ENCODE measurements at regions not wholly inside any gene's neighbourhood (a gene's known extent, or its start where the extent isn't known, plus 50 kb on each side); places are given as distances from the start of the nearest gene placed in this dataset.

GRCh38 chr4:108466936-108467902 is 153.2 kb upstream of the RPL34 start:
- Histone ChIP-seq H2BK15ac (replicated peaks; ENCODE audit: low read depth) (no peak overlapping the region), H3K27me3 (ENCODE audit: insufficient read depth, low read length, poor library complexity) (no peaks in the 10 kb centered on the region), H2BK5ac (ENCODE audit: low read length) (no peak overlapping the region), H4K8ac (ENCODE audit: low read depth, low read length) (no peak overlapping the region), H2AK5ac (ENCODE audit: low read length) (no peak overlapping the region), H3K36me3 (ENCODE audit: control insufficient read depth, insufficient read depth, low read length) (no peaks in the 10 kb centered on the region), H3K23ac (ENCODE audit: low read length) (no peak overlapping the region), H3K9ac (ENCODE audit: low read length) (no peak overlapping the region), H3K79me1 (ENCODE audit: low read length) (no peaks in the 10 kb centered on the region), H3K18ac (ENCODE audit: low read length) (no peak overlapping the region), H3K4me2 (ENCODE audit: low read length) (no peak overlapping the region), H3K56ac (ENCODE audit: low read length) (no peak overlapping the region), H3K79me2 (ENCODE audit: control insufficient read depth, insufficient read depth, low read length) (no peaks in the 10 kb centered on the region), H3K4me3 (ENCODE audit: low read length) (no peak overlapping the region), H2BK120ac (ENCODE audit: low read depth, low read length) (peak overlapping the region; percentile 54), H3K27ac (ENCODE audit: low read depth, low read length) (no peak overlapping the region), H3K4ac (ENCODE audit: low read depth, low read length) (no peak overlapping the region), H4K5ac (ENCODE audit: low read length) (no peak overlapping the region), H3K4me1 (ENCODE audit: control insufficient read depth, low read depth, low read length) (no peaks in the 10 kb centered on the region)
- no CpG with 5 or more reads among the region's 7 CpGs for WGBS (ENCODE audit: extremely low coverage, insufficient coverage, low lambda C conversion rate)
- DNase-seq, result peak; percentile 13

DNA sequence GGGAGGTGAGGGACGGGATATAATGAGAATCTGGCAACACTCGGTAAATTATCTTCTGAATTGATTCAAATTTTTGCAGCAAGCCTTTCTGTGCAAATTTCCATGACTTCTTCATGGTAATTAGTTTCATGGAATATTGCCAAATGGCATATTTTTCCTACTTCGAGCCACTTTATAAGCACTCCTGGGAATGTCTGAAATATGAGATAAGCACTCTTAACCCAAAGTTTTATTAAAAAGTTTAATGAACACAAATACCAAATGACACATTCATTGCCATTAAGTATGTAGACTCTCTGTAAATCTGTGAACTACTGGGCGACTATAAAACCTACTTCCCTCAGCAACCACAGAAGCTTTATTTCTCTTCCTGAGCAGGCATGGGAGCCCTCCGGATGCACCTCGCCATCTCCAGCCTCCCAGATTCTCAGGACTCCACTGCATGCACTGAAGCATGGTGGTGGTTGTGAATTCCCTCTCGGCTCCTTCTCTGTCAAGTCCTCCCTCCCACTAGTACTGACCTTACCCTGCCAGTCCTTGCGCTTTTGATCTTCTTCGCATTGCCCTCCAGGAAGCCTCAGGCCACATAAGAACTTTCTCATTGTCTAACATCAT is 154.4 kb upstream of the RPL34 start:
- no peak overlapping the region for H4K5ac ChIP-seq (ENCODE audit: low read length)
- H2BK5ac ChIP-seq (ENCODE audit: low read length), result no peak overlapping the region
- no CpG with 5 or more reads among the region's 9 CpGs for WGBS (ENCODE audit: extremely low coverage, insufficient coverage, low lambda C conversion rate)
- H3K4me2 ChIP-seq (ENCODE audit: low read length), result no peak overlapping the region
- H3K79me1 ChIP-seq (ENCODE audit: low read length), result no peaks in the 10 kb centered on the region
- H3K9ac ChIP-seq (ENCODE audit: low read length), result no peak overlapping the region
- H3K23ac ChIP-seq (ENCODE audit: low read length), result no peak overlapping the region
- no peak overlapping the region for H3K56ac ChIP-seq (ENCODE audit: low read length)
- no peak overlapping the region for H2BK120ac ChIP-seq (ENCODE audit: low read depth, low read length)
- no peaks in the 10 kb centered on the region for H3K79me2 ChIP-seq (ENCODE audit: control insufficient read depth, insufficient read depth, low read length)
- H3K36me3 ChIP-seq (ENCODE audit: control insufficient read depth, insufficient read depth, low read length), result no peaks in the 10 kb centered on the region
- H3K4me1 ChIP-seq (ENCODE audit: control insufficient read depth, low read depth, low read length), result no peaks in the 10 kb centered on the region
- H4K8ac ChIP-seq (ENCODE audit: low read depth, low read length), result no peak overlapping the region
- H2AK5ac ChIP-seq (ENCODE audit: low read length), result no peak overlapping the region
- no peak overlapping the region for H2BK15ac ChIP-seq (replicated peaks; ENCODE audit: low read depth)
- no peak for DNase-seq
- H3K27me3 ChIP-seq (ENCODE audit: insufficient read depth, low read length, poor library complexity), result no peaks in the 10 kb centered on the region
- H3K18ac ChIP-seq (ENCODE audit: low read length), result no peak overlapping the region
- no peak overlapping the region for H3K27ac ChIP-seq (ENCODE audit: low read depth, low read length)
- H3K4ac ChIP-seq (ENCODE audit: low read depth, low read length), result no peak overlapping the region
- no peak overlapping the region for H3K4me3 ChIP-seq (ENCODE audit: low read length)

- DNase-seq, result no peak
- Histone ChIP-seq H2BK15ac (replicated peaks; ENCODE audit: low read depth) (no peak overlapping the region), H3K27ac (ENCODE audit: low read depth, low read length) (no peak overlapping the region), H3K18ac (ENCODE audit: low read length) (no peak overlapping the region), H3K4me1 (ENCODE audit: control insufficient read depth, low read depth, low read length) (no peaks in the 10 kb centered on the region), H3K56ac (ENCODE audit: low read length) (no peak overlapping the region), H3K4me3 (ENCODE audit: low read length) (no peak overlapping the region), H3K79me1 (ENCODE audit: low read length) (no peaks in the 10 kb centered on the region), H3K36me3 (ENCODE audit: control insufficient read depth, insufficient read depth, low read length) (no peaks in the 10 kb centered on the region), H2BK120ac (ENCODE audit: low read depth, low read length) (no peak overlapping the region), H3K23ac (ENCODE audit: low read length) (no peak overlapping the region), H2BK5ac (ENCODE audit: low read length) (no peak overlapping the region), H3K79me2 (ENCODE audit: control insufficient read depth, insufficient read depth, low read length) (no peaks in the 10 kb centered on the region), H4K5ac (ENCODE audit: low read length) (no peak overlapping the region), H3K4me2 (ENCODE audit: low read length) (no peak overlapping the region), H3K9ac (ENCODE audit: low read length) (no peak overlapping the region), H4K8ac (ENCODE audit: low read depth, low read length) (no peak overlapping the region), H3K27me3 (ENCODE audit: insufficient read depth, low read length, poor library complexity) (no peaks in the 10 kb centered on the region), H3K4ac (ENCODE audit: low read depth, low read length) (no peak overlapping the region), H2AK5ac (ENCODE audit: low read length) (no peak overlapping the region)
- no CpG with 5 or more reads among the region's 2 CpGs for WGBS (ENCODE audit: extremely low coverage, insufficient coverage, low lambda C conversion rate)
Measured at GRCh38 chr4:108458681-108459080, 161.7 kb upstream of the RPL34 start.

DNA sequence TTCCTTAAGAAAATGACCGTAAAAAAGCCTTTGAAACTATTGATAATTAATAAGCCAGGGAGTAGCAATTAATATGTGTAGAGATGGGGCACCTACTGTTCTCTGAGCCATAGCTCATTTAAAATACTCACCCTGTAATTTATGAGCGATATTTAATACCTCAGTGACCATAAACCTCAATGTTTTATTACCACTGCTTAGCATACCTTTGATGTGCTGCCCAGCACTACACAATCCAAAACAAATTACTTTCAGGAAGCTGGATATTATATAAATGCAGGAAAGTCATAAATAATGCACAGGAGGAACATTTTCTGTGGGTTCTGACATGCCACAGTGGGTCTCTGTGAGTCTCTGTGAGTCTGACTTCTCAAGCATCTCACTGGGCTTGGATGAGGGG is 166.1 kb upstream of the RPL34 start:
- no peak overlapping the region for H2BK15ac ChIP-seq (replicated peaks; ENCODE audit: low read depth)
- H3K36me3 ChIP-seq (ENCODE audit: control insufficient read depth, insufficient read depth, low read length), result no peaks in the 10 kb centered on the region
- H3K4me1 ChIP-seq (ENCODE audit: control insufficient read depth, low read depth, low read length), result no peaks in the 10 kb centered on the region
- no peak overlapping the region for H2AK5ac ChIP-seq (ENCODE audit: low read length)
- no peak overlapping the region for H3K27ac ChIP-seq (ENCODE audit: low read depth, low read length)
- H3K23ac ChIP-seq (ENCODE audit: low read length), result no peak overlapping the region
- no peak overlapping the region for H3K4me3 ChIP-seq (ENCODE audit: low read length)
- H3K18ac ChIP-seq (ENCODE audit: low read length), result no peak overlapping the region
- H4K5ac ChIP-seq (ENCODE audit: low read length), result no peak overlapping the region
- no peak overlapping the region for H3K9ac ChIP-seq (ENCODE audit: low read length)
- H2BK120ac ChIP-seq (ENCODE audit: low read depth, low read length), result no peak overlapping the region
- WGBS (ENCODE audit: extremely low coverage, insufficient coverage, low lambda C conversion rate), result no CpG with 5 or more reads among the region's 2 CpGs
- no peak overlapping the region for H3K56ac ChIP-seq (ENCODE audit: low read length)
- no peak overlapping the region for H4K8ac ChIP-seq (ENCODE audit: low read depth, low read length)
- no peak overlapping the region for H3K4ac ChIP-seq (ENCODE audit: low read depth, low read length)
- DNase-seq, result no peak
- no peaks in the 10 kb centered on the region for H3K79me2 ChIP-seq (ENCODE audit: control insufficient read depth, insufficient read depth, low read length)
- H3K4me2 ChIP-seq (ENCODE audit: low read length), result no peak overlapping the region
- no peaks in the 10 kb centered on the region for H3K27me3 ChIP-seq (ENCODE audit: insufficient read depth, low read length, poor library complexity)
- H2BK5ac ChIP-seq (ENCODE audit: low read length), result no peak overlapping the region
- no peaks in the 10 kb centered on the region for H3K79me1 ChIP-seq (ENCODE audit: low read length)

DNA sequence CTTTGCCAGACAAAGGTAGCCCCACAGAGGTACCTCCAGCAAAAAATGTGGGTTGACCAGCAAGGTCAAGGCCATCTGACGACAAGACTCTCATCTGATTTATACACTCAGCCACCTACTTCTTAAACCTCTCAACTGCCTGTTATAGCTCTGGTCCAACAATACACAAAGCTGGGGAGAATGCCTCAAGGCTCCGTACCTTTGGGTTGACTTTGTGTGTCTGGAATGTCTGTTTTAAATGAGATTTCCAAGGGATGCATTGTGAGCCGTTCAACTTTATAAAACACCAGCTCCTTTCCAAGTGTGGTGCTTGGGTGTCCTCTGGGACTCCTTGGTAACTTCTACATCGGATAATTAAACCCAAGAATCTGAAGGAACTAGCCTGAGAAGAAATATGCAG is 167.0 kb upstream of the RPL34 start:
- no CpG with 5 or more reads among the region's 4 CpGs for WGBS (ENCODE audit: extremely low coverage, insufficient coverage, low lambda C conversion rate)
- no peak overlapping the region for H3K56ac ChIP-seq (ENCODE audit: low read length)

More for the DNA sequence above, 167.0 kb upstream of the RPL34 start:
- no peak overlapping the region for H3K4me2 ChIP-seq (ENCODE audit: low read length)
- H2BK120ac ChIP-seq (ENCODE audit: low read depth, low read length), result no peak overlapping the region
- no peaks in the 10 kb centered on the region for H3K36me3 ChIP-seq (ENCODE audit: control insufficient read depth, insufficient read depth, low read length)
- H4K5ac ChIP-seq (ENCODE audit: low read length), result no peak overlapping the region
- no peak overlapping the region for H2AK5ac ChIP-seq (ENCODE audit: low read length)
- H3K27ac ChIP-seq (ENCODE audit: low read depth, low read length), result no peak overlapping the region
- DNase-seq, result peak; percentile 30
- H3K18ac ChIP-seq (ENCODE audit: low read length), result no peak overlapping the region
- no peak overlapping the region for H2BK15ac ChIP-seq (replicated peaks; ENCODE audit: low read depth)
- H3K79me2 ChIP-seq (ENCODE audit: control insufficient read depth, insufficient read depth, low read length), result no peaks in the 10 kb centered on the region
- no peak overlapping the region for H3K9ac ChIP-seq (ENCODE audit: low read length)
- no peaks in the 10 kb centered on the region for H3K79me1 ChIP-seq (ENCODE audit: low read length)
- H3K4me3 ChIP-seq (ENCODE audit: low read length), result no peak overlapping the region
- H4K8ac ChIP-seq (ENCODE audit: low read depth, low read length), result no peak overlapping the region
- H3K4me1 ChIP-seq (ENCODE audit: control insufficient read depth, low read depth, low read length), result no peaks in the 10 kb centered on the region
- H3K23ac ChIP-seq (ENCODE audit: low read length), result no peak overlapping the region
- no peak overlapping the region for H3K4ac ChIP-seq (ENCODE audit: low read depth, low read length)
- no peaks in the 10 kb centered on the region for H3K27me3 ChIP-seq (ENCODE audit: insufficient read depth, low read length, poor library complexity)
- no peak overlapping the region for H2BK5ac ChIP-seq (ENCODE audit: low read length)
